CD4-positive, alpha-beta T cell treated with Interleukin-1 beta for 1 hour (primary cell): ENCODE measurements at regions not wholly inside any gene's neighbourhood (a gene's known extent, or its start where the extent isn't known, plus 50 kb on each side); places are given as distances from the start of the nearest gene placed in this dataset.
"Not testable (repeated sequence)": the region's sequence is repeated elsewhere in the genome, so short reads cannot be mapped to it uniquely, and the experiment has no call there.

Source experiments
- DNase-seq, 2 donors: peaks; one replicate each; pipeline ENCODE4 v3.0.0-alpha.2; 2020 to 2022

DNA sequence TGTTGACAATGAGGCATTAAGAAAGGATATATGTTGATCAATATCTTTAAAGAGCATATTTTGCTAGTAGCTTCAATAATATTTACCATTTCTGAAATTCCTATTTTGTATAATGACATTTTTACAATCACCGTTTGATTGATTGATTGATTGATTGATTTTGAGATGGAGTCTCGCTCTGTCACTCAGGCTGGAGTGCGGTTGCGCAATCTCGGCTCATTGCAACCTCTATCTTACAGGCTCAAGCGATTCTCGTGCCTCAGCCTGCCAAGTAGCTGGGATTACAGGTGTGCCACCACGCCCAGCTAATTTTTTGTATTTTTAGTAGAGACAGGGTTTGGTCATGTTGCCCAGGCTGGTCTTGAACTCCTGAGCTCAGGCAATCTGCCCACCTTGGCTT lies 150.9 kb upstream of the TEX13D start:
- not testable (repeated sequence) for DNase-seq

DNA sequence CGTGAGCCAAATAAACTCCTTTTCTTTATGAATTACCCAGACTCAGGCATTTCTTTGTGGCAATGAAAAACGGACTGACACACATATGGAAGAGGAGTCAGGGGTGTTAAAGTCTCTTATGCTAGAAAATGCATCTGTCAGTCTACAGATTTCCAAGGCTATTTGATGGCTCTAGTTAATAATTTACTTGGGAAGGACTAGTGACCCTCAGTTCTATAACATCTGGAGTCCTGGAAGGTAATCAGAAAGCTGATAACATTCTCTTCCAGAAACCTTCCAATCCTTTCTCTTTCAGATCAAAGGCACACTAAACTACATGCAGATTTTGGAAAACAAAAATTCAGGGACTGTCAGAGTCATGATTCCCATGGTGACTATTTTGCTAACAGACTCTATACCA lies 142.0 kb upstream of the TEX13D start:
- no peak for DNase-seq

DNA sequence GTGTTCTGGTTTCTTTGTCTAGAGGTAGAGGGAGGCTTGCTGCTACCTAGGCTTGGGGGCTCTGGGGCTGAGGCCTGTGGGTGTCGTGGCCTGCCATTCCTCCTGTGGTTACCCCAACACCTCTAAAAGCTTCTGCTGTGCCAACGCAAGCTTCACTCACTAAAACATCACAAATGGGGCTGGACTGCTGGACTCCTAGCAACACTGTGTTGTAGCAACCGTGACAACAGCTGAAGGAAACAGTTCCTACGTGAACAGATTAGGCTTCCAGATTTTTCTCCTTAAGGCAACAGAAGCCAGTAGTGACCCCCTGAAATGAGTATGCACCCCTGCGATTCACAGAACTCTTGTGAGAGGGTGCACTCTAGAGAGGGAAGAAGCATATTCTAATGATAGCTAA lies 138.3 kb upstream of the TEX13D start:
- no peak for DNase-seq

DNA sequence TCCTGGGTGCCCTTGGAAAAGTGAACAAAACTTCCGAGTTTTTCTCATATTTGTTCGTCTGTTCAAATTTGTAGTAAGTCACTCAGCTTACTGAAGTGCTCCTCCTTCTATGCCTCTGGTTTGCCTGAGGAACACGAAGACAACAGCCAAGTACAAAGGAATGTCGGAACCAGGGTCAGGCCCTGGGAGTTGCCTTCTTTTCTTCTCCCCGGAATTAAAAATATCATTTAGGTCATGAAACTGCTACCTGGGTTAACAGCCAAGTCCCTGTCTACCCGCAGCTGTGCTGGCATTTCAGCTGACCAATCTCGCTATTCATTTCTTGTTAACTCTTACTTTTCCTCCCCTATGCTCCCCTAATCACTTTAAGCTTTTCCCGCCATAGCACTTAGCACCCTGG lies 137.6 kb upstream of the TEX13D start:
- DNase-seq = no peak

DNA sequence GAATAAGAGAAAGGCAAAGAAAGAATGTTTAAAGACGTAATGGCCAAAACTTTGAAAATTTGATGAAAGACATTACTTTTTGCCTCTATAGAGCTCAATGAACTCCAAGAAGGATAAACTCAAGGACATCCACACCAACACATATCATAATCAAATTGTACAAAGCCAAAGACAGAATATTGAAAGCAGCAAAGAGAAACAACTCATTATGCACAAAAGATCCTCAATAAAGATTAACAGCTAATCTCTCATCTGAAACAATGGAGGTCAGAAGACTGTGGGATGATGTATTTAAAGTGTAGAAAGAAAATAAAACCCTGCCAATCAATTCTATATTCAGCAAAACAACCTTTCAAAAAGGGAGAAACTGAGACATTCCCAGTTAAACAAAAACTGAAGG lies 129.1 kb upstream of the TEX13D start:
- DNase-seq = no peak

DNA sequence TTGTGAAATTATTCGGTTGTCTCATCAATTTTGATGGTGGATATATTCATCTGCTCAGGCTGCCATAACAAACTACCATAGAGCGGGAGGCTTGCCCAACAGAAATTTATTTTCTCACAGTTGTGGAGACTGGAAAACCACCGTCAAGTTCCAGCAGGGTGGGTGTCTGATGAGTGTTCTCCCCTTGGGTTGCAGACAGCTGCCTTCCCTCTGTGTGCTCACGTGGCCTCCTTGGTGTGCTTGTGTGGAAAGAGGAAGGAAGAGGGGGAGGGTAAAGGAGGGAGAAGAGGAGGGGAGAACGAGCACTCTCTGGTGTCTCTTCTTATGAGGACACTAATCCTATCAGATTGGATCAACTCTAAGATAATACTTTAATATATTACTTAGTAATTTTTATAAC lies 123.8 kb upstream of the TEX13D start:
- DNase-seq = no peak

DNA sequence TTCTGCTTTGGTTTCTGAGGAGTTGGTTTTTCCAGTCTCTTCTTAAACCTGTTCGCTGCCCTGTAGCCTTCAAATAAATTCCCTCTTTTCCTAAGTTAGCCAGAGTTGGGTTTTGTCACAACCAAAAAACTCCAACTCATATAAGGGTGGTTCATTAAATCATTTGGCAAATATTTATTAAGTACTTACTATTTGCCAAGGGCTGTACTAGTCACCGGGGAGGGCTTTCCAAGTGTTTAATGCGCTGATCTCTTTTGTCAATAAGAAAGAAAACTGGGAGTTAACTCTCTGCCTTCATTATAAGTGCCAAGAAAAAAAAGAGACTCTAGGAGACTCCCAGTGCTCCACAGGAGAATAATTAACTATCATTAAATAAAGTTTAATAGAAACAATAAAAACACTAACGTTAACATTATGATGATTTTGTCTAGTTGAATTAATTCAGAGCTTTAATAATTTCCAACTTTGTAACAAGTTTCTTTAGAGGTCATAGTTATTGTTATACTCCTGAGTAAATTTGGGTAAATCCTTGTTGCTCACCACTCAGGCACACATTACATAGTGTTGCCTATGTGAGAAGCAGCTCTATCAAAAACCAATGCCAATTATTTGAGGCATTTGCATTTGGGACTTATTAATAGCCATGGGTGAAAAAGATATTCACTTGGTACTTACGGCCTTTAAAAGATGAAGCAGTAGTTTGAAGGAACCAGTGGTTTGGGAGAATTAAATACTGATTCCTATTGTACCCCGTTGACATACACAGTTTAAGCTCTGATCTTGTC lies 122.5 kb upstream of the TEX13D start:
- DNase-seq = no peak

DNA sequence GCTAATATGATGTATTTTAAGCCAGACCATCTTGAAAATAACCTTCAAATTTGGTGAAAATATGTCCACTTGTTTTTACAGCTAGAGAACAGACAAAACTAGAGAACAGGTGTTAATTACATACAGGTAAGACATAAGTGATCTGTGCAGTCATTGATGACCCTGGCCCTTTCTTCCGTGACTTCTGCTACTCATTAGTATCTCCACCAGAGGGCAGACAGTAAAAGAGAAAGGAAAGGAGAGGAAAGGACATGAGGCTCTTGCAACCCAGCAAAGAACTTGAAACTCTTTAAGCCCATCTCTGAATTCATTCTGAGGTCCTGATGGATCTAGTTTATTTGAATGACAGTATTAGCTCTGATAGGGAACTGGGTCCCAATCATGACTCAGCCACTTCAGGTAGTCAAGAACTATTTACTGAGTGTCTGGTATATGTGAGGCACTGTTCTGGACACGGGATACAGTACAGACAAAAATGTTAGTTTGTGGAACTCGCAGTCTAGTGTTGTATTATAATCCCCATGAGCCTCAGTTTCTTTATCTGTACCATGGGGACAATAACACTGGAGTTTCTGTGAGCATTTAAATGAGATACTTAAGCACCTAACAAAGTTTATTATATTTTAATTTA lies 121.0 kb upstream of the TEX13D start:
- DNase-seq = peak in 1 of 2 donors; percentile 67

DNA sequence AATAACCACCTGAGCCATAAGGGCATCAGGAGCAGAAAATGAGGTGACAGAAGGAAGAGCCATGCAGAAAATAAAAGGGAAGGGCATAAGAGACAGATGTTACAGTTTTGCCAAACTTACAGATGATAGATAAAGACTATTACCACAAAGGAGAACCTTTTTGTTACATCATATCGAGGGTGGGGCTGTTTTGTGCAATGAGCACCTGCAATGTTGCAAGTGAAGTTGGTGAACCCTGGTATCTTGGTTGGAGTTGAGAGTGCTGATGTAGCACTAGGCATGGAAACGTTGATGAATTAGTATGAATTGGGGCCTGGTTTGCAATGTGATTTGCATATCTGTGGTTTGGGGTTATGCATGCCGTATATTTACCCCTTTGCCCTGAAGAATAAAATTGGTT lies 119.8 kb upstream of the TEX13D start:
- peak in 1 of 2 donors; percentile 33 for DNase-seq

DNA sequence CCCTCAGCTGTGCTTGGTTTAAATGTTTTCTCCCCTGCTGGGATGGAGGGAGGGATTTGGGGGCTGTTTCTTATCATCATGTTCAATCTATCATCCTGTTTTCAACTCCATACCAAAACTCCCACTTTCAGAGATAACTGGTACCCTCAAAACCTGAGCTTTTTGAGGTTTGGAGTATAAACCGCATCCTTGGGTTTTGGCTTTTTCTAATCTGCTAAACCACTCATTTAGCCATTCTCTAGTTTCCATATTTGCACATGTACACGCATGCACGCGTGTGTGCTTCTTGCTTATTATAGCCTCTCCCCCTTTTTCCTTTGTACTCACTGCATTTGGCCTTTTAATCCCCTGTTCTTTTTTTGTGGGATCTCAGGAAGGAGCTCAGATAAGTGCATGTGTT lies 116.7 kb upstream of the TEX13D start:
- DNase-seq = no peak

DNA sequence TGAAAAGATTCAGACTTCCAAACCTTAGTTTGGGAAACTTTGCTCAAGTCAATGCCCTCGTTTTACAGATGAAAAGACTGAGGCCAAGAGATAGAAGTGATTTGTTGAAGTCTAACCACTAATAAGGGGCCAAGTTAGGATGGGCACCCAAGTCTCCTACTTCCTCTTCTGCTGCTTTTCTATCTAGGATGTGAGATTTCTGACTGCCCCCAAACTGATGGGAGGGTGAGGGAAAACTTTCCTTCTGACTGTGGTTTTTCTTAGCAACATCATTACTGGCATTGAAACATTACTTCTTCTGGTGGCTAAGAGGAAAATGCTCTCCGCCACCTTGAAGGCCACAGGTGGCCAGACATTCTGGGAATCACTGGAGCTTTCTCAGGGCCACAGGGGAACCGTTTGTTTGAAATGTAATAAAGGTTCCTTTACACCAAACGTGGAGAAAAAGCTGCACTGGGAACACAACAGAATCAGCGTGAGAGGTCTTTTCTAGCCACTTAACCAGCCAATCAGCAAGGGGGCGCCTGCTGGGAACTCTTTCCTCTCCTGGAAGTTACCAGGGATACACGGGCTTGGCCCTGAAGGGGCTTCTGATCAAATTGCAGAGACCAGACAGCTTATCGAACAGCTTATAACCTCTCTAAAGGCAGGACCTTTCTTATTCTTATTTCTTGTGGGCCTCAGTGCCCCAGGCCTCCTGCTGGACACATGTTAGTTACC lies 115.9 kb upstream of the TEX13D start:
- DNase-seq = no peak

DNA sequence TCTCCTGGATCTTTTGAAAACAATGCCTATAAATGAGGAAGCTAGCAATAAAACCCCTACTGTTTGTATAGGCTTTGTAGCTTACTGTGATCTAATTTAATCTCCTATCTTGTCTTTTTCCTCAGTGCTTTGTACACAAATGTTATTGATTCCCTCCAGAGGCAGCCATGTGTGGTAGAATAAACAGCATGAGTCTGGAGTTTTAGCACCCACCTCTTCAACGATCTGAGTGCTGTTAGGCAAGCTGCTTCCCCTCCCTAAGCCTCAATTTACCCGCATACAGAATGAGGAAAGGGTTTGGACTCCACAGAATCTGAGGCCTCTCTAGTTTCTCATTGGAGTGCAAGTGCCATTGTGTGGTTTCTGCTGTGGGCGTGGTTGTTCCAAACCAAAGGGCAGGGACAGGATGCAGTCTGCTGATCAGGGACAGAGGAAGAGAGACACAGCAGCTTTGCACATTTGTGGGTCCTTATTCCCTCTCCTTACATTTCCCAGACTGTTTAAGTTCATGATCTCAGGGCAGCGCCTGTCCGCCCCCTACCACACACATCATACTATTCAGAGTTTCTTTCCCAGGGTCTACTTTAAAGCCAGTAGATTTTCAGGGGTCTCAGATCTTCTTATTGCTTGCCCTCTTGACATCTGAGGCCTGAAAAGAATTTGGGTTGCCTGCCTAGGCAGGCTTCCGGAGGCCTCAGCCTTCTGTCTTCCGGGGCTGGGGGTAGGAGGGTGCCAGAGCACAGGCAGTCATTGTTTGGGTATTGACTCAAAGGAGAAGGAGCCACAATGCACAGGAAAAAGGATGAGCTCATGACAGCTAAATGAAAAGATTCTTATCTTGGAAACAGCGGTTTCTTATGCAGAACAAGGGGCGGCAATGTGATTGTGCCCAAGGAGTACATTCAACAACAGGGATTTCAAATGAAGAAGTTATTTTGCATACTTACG lies 114.9 kb upstream of the TEX13D start:
- DNase-seq = peak; percentile 46 to 65

DNA sequence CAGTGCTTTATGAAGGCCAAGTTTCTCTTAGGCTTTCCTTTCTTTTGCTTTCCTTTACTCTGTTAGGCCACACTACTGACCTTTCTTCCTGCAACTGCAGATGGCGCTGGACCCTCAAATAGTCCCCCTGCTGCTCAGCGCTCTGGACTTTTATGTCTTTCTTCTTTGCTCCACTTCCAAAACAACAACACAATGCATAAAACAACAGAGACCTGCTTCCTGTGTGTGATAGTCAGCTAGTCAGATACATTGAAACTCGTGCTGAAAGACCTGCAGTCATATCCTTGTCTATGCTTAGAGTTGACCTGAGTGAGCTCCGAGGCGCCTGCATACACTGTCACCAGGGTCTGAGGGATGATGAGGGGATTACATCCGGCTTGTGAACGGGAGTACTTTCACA lies 108.9 kb upstream of the TEX13D start:
- peak in 1 of 2 donors; percentile 31 for DNase-seq

DNA sequence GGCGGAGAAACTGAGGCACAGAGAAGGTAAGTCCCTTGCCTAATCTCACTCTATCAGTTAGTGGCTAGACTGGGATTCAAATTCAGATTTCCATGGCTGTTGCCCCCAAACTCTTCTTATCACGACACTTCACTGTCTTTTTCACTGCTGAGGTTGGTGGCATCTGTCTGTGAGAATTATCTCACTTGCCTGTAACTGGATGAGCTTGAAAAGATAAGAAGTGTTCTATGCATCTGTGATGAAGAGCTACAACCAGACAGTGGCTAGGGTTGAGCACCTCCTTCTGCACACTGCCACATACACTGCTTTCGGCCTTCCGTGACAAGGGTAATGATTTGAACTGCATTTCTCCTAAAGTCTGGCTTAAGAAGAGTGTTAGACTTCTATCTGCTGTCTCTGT lies 107.9 kb upstream of the TEX13D start:
- no peak for DNase-seq

DNA sequence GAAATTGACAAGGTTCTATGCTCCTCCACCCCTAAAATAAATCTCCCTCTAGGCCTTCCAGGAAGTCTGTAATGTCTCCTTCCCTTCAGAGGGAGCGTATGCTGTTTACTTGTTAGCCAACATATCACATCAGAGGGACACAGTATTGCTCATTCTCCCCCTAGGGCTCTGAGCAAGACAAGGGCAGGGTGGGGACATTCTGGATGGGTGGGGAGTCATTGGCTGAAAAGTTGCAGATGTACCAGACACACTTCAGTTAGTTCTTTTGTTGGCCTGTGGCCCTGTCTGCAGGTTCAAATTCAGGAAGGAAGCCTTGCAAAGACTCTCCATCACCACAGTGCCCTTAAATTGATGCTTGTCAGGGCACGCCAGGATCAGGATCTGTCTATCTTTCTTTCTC lies 106.3 kb upstream of the TEX13D start:
- DNase-seq = no peak

DNA sequence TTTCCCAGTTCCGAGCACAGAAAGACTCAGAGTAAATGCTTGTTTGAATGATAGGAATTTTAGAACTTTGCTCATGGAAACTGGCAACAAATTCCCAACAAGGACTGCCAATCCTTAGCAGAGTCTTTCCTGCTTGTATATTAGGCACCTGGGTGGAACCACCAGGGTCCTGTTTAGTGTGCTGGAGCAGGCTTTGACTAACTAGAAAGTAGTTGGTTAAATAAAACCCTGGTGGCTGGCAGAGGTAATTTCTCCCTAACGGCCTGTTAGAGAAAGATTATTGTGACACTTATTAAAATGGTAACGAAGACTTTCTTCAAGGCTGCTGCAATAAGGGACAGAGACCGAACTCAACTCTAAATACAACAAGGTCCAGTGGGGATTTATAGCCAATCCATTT lies 103.6 kb upstream of the TEX13D start:
- no peak for DNase-seq

DNA sequence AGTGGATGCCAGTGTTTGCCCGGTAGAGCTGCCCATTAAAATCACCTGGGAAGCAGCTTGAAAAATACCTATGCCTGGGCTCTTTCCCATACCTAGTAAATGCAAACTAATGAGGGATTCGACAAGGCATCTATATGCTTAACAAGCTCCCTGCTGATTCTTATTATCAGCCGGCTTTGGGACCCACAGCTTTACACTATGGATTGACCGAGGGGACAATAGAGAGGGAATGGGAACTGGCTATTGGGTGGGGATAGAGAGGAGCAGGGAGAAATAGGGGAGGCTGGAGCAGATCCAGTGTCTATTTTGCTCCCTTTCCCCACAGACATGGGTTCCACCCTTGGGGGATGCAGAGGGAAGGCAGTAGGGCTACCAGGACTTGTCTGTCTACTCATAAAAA lies 103.1 kb upstream of the TEX13D start:
- no peak for DNase-seq

DNA sequence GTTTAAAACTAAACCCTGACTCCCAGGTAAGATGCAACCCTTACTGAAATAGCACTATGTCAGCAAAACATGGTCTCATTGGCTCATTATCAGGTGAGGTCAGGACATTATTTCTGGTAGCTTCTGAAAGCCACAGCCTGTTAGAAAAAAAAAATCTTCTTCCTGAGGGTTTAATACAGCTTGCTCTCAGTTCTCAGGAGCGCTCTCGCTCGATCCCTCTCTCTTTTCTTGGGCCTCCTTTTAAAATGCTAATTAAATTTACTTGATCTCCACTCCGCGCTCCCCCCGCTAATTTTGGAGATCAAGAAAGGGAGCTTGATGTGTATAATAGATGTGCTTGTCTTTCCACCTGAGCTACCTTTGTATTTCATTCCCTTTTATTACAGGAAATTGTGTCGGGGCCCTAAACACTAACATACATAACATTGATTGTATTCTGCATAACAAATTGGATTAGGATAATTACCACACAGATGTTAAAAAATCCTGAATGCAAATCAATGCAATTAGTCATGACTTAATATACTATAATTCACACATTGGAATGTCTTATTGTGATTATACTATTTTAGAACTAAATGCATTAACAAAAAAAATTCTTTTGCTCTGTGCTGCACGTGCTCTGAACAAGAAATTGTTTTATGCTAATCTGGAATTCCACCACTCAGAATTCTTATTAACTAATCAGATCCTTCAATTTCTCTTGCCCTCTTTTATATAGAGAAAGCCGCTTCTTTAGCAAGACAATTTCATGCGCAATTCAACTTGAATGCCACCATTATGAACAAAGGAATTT lies 101.6 kb upstream of the TEX13D start:
- DNase-seq = no peak

DNA sequence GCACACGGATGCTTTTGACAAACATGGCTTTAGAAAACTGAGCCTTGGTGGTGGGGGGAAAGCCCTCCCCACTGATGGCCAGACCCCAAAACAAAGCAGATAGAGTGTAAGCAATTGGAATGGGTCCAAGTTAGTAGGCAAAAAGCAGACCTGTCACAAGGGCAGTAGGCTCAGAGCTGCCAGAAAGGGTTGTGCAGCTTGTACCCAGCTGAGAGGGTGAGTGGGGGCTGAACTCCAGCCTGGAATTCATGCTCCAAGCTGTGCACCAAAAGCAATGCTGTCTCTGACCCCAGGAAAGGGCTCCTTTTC lies 101.1 kb upstream of the TEX13D start:
- no peak for DNase-seq

DNA sequence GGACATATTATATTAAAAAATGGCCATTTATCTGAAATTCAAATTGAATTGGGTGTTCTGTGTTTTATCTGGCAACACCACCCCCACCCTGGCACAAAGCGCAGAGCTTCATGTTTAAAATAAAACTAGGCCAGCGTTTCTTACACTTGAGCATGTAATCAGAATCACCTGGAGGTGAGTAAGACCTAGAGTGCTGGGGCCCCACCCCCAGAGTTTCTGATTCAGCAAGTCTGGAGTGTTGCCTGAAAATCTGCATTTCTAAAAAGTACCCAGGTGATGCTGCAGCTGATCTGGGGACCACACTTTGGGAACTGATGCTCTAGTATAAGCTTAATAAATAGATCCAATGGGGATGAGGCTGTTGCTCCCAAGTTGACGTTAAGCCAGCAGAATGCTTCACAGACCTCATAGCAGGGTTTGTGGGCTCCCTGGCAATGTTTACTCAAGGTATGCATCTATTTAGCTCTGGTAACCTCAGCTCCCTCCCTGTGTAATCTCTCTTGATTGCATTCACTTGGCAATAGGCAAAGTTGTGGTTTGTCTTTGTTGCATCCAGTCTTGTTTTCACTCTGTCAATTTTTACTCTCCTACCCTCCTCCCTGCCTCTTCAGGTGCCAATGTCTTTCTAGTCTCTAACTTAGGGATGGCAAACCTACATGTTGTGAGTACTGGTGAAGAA lies 99.8 kb upstream of the TEX13D start:
- DNase-seq = no peak

DNA sequence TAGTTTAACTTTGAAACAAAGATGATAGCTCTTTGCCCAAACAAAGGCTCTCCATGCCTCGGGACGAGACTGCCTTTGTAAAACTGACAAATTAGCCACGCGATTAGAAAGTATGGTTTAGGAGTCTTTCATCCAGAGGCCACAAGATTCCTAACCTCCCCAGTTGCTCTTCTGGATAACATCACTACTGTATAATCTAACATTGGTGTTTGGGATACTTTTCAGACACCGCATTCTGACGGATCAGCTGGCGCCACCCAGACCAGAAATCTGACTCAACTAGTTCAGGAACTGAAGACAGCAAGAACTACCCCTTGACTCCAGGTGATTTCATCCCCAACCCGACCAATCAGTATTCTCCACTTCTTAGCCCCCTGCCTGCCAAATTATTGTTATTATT lies 98.1 kb upstream of the TEX13D start:
- no peak for DNase-seq

DNA sequence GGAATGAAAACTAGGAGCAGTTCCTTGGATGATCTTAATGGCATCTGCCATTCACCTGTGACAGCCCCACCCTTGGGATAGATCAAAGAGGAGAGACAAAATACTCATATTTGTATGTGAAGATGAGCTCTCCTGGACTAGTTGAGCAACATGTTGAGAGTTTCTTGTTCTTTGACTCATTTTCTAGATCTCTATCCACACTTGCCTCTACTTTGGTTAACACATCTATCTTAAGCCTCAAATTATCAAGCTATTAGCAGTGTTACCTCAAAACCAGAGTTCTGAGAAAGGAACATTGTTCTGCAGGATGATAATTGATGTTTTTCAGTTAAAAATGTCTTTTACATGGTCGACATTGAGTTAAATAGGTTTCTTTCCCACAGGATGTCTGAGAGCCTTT lies 94.2 kb upstream of the TEX13D start:
- no peak for DNase-seq
